ENCODE measurements at regions not wholly inside any gene's neighbourhood (a gene's known extent, or its start where the extent isn't known, plus 50 kb on each side); places are given as distances from the start of the nearest gene placed in this dataset.
"Not testable (repeated sequence)": the region's sequence is repeated elsewhere in the genome, so short reads cannot be mapped to it uniquely, and the experiment has no call there.

- not testable (repeated sequence) for DNase-seq (ENCODE audit: low read depth in 2 of 2)
Measured at GRCh38 chr11:67873223-67873622, 130.7 kb downstream of the UNC93B1 start.

GRCh38 chr11:67871168-67871567 lies 132.7 kb downstream of the UNC93B1 start:
- DNase-seq (ENCODE audit: low read depth in 2 of 2) = not testable (repeated sequence)

- DNase-seq (ENCODE audit: low read depth in 2 of 2) = not testable (repeated sequence)
Measured at GRCh38 chr11:67862896-67863295, 141.0 kb downstream of the UNC93B1 start.

DNA sequence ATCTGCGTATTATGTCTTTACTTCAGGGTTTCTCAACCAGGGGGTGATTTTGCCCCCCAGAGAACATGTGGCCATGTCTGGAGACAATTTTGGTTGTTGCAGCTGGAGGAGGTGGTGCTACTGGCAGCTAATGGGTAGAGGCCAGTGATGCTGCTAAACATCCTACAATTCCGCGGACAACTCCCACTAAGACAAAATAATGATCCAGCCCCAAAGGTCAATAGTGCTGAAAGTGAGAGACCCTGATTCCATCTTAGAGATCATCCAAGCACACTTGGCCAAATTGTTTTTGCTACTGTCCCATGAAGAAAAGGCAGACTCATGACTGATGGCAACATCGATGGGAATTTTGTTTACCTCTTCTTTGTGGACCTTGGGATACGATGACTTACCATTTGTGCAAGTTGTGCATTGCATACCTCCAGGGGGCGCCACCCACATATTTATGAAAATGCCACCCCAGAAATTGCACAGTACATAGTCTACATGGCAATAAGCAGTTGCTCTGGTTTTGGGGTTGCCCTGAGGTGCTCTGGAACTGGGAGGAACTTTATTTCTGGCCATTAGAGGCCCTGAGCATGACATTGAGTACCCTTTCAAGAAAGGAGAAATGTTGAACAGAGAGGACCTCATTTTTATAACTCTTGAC lies 144.3 kb downstream of the UNC93B1 start:
- peak; percentile 8 to 28 for DNase-seq (ENCODE audit: low read depth in 2 of 2)

DNA sequence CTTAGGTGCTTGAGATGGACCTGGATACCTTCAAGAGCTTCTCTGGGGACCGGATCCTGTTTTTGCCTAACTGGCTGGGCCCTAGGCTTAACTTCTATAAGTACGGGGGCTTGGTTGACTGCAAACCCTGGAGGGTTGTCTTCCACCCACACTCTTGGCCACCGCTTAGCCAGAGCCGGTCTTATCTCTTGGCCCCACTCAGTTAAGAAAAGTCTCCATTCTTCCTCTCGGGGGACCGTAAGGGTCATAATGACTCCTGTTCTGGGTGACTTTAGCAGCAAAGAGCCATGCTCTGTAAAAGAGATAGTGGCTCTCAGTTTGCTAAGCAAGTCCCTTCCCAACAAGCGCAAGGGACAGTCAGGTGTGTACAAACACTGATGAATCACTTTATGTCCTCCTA lies 153.2 kb downstream of the UNC93B1 start:
- DNase-seq (ENCODE audit: low read depth in 2 of 2) = not testable (repeated sequence)

DNA sequence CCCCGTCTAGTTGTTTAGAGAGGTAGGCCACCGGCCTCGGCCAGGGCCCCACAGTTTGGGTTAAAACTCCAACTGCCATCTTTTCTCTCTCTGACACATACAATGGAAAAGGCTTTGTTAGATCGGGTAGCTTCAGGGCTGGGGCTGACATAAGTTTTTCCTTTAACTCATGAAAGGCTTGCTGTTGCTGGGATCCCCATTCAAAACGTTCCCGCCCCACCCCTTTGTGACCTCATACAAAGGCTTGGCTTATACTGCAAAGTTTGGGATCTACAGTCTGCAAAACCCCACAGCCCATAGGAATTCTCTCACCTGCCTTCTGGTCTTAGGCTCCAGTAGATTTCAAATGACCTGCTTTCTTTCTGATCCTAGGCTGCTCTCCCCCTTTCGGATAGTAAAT lies 154.1 kb downstream of the UNC93B1 start:
- not testable (repeated sequence) for DNase-seq (ENCODE audit: low read depth in 2 of 2)

GRCh38 chr11:67847896-67848875 lies 155.7 kb downstream of the UNC93B1 start:
- DNase-seq (ENCODE audit: low read depth in 2 of 2) = not testable (repeated sequence)

DNA sequence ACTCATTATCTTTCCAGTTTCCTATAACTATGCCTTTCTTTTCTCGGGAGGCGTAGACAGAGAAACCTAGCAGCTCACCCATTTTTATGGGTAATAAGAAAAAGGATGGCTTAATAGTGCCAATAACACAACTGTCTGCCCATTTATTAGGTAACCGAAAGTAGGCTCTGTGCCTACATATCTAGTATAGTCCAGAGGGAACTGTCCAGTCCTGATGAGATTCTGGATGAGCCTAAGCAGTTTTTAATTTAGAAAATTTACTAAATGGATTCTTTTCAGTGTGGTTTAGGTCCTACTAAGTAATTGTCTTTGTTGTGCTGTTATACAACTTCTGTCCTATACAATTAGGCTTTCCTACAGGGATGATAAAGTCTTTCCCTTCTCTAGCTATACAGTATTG lies 157.6 kb downstream of the UNC93B1 start:
- DNase-seq (ENCODE audit: low read depth in 2 of 2) = not testable (repeated sequence)

DNA sequence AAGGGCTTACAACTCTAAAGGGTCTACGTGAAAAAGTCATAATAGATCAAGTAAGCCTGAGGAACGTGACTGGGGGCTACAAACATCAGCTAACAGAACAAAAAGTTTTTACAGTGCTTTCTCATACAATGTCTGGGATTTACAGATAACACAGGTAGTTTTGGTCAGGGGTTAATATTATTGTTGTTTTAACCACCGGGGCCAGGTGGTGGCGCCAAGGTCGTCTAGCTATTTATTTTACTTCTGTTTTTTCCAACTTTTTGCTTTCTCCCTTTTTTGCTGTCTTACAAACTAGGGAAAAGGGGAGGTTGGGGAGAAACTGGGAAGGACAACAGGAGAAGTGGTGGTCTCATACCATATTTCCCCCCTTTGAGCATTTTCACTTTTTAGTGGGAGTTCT lies 158.6 kb downstream of the UNC93B1 start:
- DNase-seq (ENCODE audit: low read depth in 2 of 2) = not testable (repeated sequence)

DNA sequence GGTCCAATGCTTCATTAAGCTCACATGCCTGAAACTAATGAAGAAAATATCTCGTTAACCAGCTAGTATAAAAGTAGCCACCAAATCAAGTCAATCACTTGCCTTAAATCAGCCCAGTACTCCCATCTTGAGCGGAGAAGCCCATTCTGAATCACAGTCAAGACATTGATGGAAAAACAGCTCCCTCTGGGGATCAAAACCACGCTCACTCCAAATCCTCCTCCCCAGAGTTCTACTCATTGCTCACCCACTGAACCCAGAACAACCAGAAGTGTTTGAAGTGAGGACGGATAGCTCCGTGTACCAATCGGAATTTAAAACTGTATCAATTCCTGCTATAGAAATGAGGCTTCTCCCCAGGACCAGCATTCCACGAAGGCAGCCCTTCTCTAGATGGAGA lies 163.3 kb downstream of the UNC93B1 start:
- DNase-seq (ENCODE audit: low read depth in 2 of 2) = not testable (repeated sequence)

- not testable (repeated sequence) for DNase-seq (ENCODE audit: low read depth in 2 of 2)
Measured at GRCh38 chr11:67830152-67830551, 155.7 kb upstream of the ALDH3B2 start.

DNA sequence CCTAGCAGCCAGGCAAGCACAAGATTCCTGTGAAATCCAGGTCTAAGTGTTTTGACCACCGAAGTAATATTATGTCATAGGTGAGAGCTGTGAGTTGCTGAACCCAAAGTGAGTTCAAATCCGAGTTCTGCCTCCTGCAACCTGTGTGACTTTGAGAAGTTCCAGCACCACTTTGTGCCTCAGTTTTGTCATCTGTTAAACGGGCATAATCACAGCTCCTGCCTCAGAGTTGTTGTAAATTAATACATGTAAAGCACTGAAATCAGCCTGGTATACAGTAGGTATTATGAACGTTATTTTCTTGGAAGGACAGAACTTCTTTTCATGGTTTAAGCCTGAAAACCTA lies 152.5 kb upstream of the ALDH3B2 start:
- not testable (repeated sequence) for DNase-seq (ENCODE audit: low read depth in 2 of 2)

DNA sequence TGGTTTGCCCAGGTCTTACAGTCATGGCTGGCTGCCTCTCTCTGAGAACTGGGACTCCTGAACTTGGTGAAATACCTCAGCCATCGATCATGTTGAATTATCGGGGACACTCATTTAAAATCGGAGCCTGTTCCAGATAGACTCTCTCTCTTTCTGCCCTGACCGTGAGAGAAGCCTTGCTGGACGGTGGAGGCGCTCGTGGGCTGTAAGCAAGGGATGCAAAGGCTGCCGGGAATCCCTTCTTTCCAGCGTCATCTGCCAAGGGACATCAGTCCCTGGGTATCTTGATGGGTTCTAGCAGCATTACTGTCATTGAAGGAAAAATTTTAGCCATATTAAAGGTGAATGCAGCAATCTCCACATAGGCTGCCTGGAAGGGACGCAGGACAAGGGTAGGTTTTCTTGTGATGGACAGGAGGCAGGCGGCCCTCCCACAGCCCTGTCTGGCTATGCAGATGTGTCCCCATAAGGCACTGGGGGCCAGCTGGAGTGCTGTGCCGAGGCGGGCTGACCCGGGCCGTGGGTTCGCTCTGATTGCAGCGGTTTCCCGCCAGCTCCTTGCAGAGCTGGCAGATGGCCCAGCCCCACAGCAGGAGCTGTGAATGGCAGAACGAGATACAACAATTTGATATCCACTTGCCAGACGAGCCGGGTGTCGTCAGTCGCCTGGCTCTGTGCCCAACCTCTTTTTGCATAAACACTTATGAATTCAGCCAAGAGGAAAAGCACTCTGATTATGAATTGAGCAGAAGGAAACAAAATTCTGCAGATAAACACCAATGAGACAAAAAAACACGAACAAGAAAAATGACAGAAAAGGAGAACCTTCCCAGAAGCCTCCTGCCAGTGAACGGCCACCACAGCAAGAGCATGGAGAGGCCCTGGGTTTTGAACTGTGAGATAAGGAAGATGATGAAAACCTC lies 151.9 kb upstream of the ALDH3B2 start:
- not testable (repeated sequence) for DNase-seq (ENCODE audit: low read depth in 2 of 2)

- not testable (repeated sequence) for DNase-seq (ENCODE audit: low read depth in 2 of 2)
Measured at GRCh38 chr11:67824861-67825260, 150.4 kb upstream of the ALDH3B2 start.

DNA sequence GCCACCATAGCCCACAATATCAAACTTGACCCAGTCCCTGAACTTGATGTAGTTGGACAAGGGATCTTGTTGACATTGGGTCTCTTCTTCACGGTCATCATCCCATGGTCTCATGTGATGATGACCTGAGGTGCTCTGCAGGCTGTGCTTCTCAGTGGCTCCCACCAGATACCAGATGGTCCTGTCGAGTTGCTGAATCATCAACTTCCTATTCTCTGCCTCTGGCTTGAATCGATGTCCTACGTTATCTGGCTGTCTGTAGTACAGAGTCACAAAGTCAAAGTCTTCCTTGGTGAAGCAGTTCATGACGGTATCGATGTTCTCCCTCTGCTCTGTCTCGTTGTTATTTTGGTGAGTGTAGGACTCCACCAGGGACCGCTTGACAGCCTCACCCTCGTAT lies 145.7 kb upstream of the ALDH3B2 start:
- no peak for DNase-seq (ENCODE audit: low read depth in 2 of 2)

DNA sequence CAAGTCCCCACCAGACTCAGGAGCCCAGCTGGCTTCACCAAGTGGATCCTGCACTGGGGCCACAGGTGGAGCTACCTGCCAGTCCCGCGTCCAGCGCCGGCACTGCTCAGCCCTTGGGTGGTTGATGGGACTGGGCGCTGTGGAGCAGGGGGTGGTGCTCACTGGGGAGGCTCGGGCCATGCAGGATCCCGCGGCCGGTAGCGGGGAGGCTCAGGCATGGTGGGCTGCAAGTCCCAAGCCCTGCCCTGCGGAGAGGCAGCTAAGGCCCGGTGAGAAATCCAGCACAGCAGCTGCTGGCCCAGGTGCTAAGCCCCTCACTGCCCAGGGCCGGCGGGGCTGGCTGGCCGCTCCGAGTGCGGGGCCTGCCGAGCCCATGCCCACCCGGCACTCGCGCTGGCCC lies 143.1 kb upstream of the ALDH3B2 start:
- DNase-seq (ENCODE audit: low read depth in 2 of 2) = not testable (repeated sequence)

DNA sequence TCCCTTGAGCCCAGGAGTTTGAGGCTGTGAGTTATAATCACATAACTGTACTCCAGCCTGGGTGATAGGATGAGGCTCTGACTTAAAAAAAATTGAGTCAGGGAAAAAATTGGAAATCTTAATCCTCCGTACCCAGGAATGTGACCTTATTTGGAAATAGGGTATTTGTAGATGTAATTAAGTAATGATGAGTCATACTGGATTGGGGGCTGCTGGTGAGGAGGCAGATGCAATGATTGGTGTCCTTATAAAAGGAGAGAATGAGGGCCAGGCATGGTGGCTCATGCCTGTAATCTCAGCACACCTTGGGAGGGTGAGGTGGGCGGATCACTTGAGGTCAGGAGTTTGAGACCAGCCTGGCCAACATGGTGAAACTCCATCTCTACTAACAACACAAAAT lies 134.9 kb upstream of the ALDH3B2 start:
- DNase-seq (ENCODE audit: low read depth in 2 of 2) = not testable (repeated sequence)

DNA sequence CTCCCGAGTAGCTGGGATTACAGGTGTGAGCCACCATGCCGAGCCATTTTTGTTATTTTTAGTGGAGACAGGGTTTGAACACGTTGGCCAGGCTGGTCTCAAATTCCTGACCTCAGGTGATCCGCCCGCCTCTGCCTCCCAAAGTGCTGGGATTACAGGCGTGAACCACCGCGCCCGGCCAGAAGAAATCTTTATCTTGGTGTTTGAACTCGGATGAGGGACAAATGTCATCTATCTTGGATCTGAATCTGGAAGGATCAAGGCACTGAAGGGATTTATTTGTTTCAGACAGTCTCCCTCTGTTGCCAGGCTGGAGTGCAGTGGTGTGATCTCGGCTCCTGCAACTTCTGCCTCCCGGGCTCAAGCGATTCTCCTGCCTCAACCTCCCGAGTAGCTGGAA lies 133.5 kb upstream of the ALDH3B2 start:
- not testable (repeated sequence) for DNase-seq (ENCODE audit: low read depth in 2 of 2)

DNA sequence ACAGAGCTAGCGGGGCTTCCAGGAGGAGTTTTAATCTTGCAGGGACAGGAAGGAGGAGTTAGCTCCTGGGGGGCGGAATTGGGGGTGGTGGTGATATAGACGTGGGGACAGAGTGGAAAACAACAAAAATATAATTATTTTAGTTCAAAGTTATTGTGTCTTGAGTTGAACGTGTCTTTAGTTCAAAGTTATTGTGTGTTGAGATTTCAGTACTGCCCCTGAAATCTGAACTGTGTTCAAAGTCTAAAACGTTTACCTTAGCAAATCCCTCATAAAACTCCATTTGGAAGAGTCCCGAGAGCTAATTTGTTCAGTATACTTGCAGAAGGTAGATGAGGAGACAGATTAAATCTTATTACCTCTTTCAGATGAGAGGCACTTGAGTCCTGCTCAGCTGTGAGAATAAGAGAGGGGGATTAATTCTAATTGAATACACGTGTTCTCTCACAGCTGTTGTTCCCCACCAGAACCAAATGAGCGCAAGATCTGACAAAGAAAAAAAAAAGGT lies 132.4 kb upstream of the ALDH3B2 start:
- DNase-seq (ENCODE audit: low read depth in 2 of 2) = not testable (repeated sequence)

- not testable (repeated sequence) for DNase-seq (ENCODE audit: low read depth in 2 of 2)
Measured at GRCh38 chr11:67806183-67806582, 131.8 kb upstream of the ALDH3B2 start.
